IMR-90 (cell line): ENCODE measurements at regions not wholly inside any gene's neighbourhood (a gene's known extent, or its start where the extent isn't known, plus 50 kb on each side); places are given as distances from the start of the nearest gene placed in this dataset.

ENCODE experiments used
- BHLHE40 ChIP-seq: fragments of 150-350 bp; IDR thresholded peaks from 2 replicates; pipeline ENCODE4 v1.6.1; 2016; ENCODE audit warnings: mild to moderate bottlenecking, low read depth, low read length
- CEBPB ChIP-seq: IDR thresholded peaks from 2 replicates; pipeline ENCODE4 v1.6.1; 2012; ENCODE audit warnings: low read depth, low read length, improper control_type of control experiment
- CTCF ChIP-seq: conservative IDR thresholded peaks from 2 replicates; pipeline ENCODE4 v1.5.1; 2012; ENCODE audit warnings: mild to moderate bottlenecking, low read depth, low read length, improper control_type of control experiment
- MAFK ChIP-seq: IDR thresholded peaks from 2 replicates; pipeline ENCODE4 v1.6.1; 2012; ENCODE audit warnings: low read depth, low read length, improper control_type of control experiment
- NFE2L2 ChIP-seq: fragments of 150-350 bp; IDR thresholded peaks from 2 replicates; pipeline ENCODE4 v1.6.1; 2016; ENCODE audit warnings: low read depth, mild to moderate bottlenecking, low read length
- POLR2A ChIP-seq: IDR thresholded peaks from 2 replicates; pipeline ENCODE4 v1.6.1; 2012; ENCODE audit warnings: mild to moderate bottlenecking, low read depth, low read length
- RAD21 ChIP-seq: IDR thresholded peaks from 2 replicates; pipeline ENCODE4 v1.6.1; 2012; ENCODE audit warnings: low read length, improper control_type of control experiment
- USF2 ChIP-seq: fragments of 150-350 bp; IDR thresholded peaks from 2 replicates; pipeline ENCODE4 v1.6.1; 2017; ENCODE audit warnings: mild to moderate bottlenecking, antibody characterized with exemption, low read length, low read depth

GRCh38 chr17:31654936-31655335, 204.1 kb downstream of the COPRS start:
- TF ChIP-seq POLR2A, result no peak
- TF ChIP-seq CEBPB, result no peak
- TF ChIP-seq CTCF, result no peak
- TF ChIP-seq USF2, result no peak
- no peak for TF ChIP-seq MAFK
- no peak for TF ChIP-seq RAD21
- no peak for TF ChIP-seq BHLHE40
- TF ChIP-seq NFE2L2, result no peak
